Stomach (tissue), 8 donors: ENCODE measurements at regions not wholly inside any gene's neighbourhood (a gene's known extent, or its start where the extent isn't known, plus 50 kb on each side); places are given as distances from the start of the nearest gene placed in this dataset.

Source experiments
- DNase-seq, 2 donors: peaks; one replicate each; pipeline versions ENCODE4 v3.0.0 to v3.0.0-alpha.2; 2013 to 2019
- H3K27ac ChIP-seq, 5 donors: fragments of 200-600 bp in 4 of 5; sonication (generic) in 4 of 5; one replicate each; pipeline ENCODE4 v1.5.1; 2013 to 2019; ENCODE audit warnings: mild to moderate bottlenecking in 1 of 5, moderate library complexity in 1 of 5
- H3K27me3 ChIP-seq, 3 donors: fragments of 200-600 bp; sonication (generic); one replicate each; pipeline ENCODE4 v1.5.1; 2017 to 2019; ENCODE audit warnings: mixed run types in 1 of 3
- H3K36me3 ChIP-seq, 4 donors: fragments of 200-600 bp; sonication (generic); 1 replicate in 3 of 4; 2 replicates in 1 of 4; pipeline ENCODE4 v1.5.1; 2016 to 2019
- H3K4me1 ChIP-seq, 4 donors: fragments of 200-600 bp; sonication (generic); one replicate each; pipeline ENCODE4 v1.5.1; 2016 to 2019
- H3K4me3 ChIP-seq, 4 donors: fragments of 200-600 bp; sonication (generic) in 3 of 4; one replicate each; pipeline ENCODE4 v1.5.1; 2016 to 2019; ENCODE audit warnings: mild to moderate bottlenecking in 1 of 4
- H3K9me3 ChIP-seq, 4 donors: fragments of 200-600 bp; sonication (generic); one replicate each; pipeline ENCODE4 v1.5.1; 2016 to 2019
- CTCF ChIP-seq, 7 experiments: fragments of 450-650 bp in 4 of 7; fragments of 200-600 bp in 3 of 7; sonication (generic) in 3 of 7; IDR thresholded peaks; one replicate each; pipeline ENCODE4 v1.5.1; 2016 to 2019; ENCODE audit warnings: antibody characterized with exemption in 7 of 7, control low read depth in 2 of 7, mild to moderate bottlenecking in 1 of 7
- EP300 ChIP-seq: sonication (generic); formaldehyde crosslinking; IDR thresholded peaks from one replicate; pipeline ENCODE4 v1.6.1; 2017; ENCODE audit warnings: antibody characterized with exemption
- POLR2A ChIP-seq, 4 donors: fragments of 450-650 bp; IDR thresholded peaks; one replicate each; pipeline ENCODE4 v1.6.1; 2016; ENCODE audit warnings: antibody characterized with exemption in 4 of 4, control low read depth in 2 of 4, mild to moderate bottlenecking in 1 of 4, moderate library complexity in 1 of 4
- POLR2AphosphoS5 ChIP-seq, 3 donors: sonication (generic); formaldehyde crosslinking; IDR thresholded peaks; one replicate each; pipeline ENCODE4 v1.6.1; 2016; ENCODE audit warnings: antibody characterized with exemption in 3 of 3
- WGBS, 5 donors: extraction: QIAGEN DNeasy Blood & Tissue Kit in 3 of 5; methylation state at CpG; one replicate each; pipeline versions ENCODE4 v1.1.5 to v1.1.7; 2013 to 2018; 5-methylcytosine and 5-hydroxymethylcytosine counted together
- intact Hi-C: fragments of 100-400 bp; cut with DNase I; formaldehyde crosslinking; loops from one replicate; pipeline ENCODE4 v1.15.1; 2023; ENCODE audit warnings: low total_unique reads
- donor health status: healthy with polysubstance abuse.
- donor health status: Bipolar disorder and iron deficiency.
- donor health status: healthy.

GRCh38 chr12:93979189-93979588, 169.2 kb upstream of the PLXNC1 start:
- intact Hi-C loops, result no loop called here
- DNase-seq, result peak; percentile 35 to 67
- Histone ChIP-seq H3K4me3 (no peak overlapping the region), H3K9me3 (no peaks in the 10 kb centered on the region), H3K27ac (no peak overlapping the region), H3K36me3 (no peaks in the 10 kb centered on the region), H3K4me1 (peaks cover 0 to 7% (median 3%) of the 10 kb centered on the region in 4 donors), H3K27me3 (no peaks in the 10 kb centered on the region)
- 47 to 61% (median 58%) methylated on average over 2 of the region's 2 CpGs for WGBS, 5 donors
- no peak for TF ChIP-seq POLR2A (IDR thresholded peaks at IDR 0.05)
- TF ChIP-seq EP300, result no peak
- no peak for TF ChIP-seq POLR2AphosphoS5 (IDR thresholded peaks at IDR 0.05)
- peak in 4 of 7 experiments; percentile 31 to 62 (median 43) for TF ChIP-seq CTCF (IDR thresholded peaks at IDR 0.05)

- no peaks in the 10 kb centered on the region for H3K27me3 ChIP-seq
- no peaks in the 10 kb centered on the region for H3K36me3 ChIP-seq
- H3K4me1 ChIP-seq, result peaks cover 0 to 7% (median 3%) of the 10 kb centered on the region in 4 donors
- TF ChIP-seq POLR2A (IDR thresholded peaks at IDR 0.05) (no peak), EP300 (no peak), POLR2AphosphoS5 (IDR thresholded peaks at IDR 0.05) (no peak), CTCF (IDR thresholded peaks at IDR 0.05) (no peak)
- no peaks in the 10 kb centered on the region for H3K9me3 ChIP-seq
- no peak overlapping the region for H3K27ac ChIP-seq
- WGBS, 5 donors, result 76 to 90% (median 86%) methylated on average over 3 of the region's 3 CpGs
- H3K4me3 ChIP-seq, result no peak overlapping the region
- intact Hi-C loops, result no loop called here
- DNase-seq, result peak in 1 of 2 donors; percentile 45
These were observed 167.7 kb upstream of the PLXNC1 start for GRCh38 chr12:93980711-93981110.

GRCh38 chr12:93981411-93981810, 167.0 kb upstream of the PLXNC1 start:
- Histone ChIP-seq H3K27ac (no peak overlapping the region), H3K27me3 (no peaks in the 10 kb centered on the region)
- intact Hi-C loops, result no loop called here

GRCh38 chr12:93982771-93983315, 165.5 kb upstream of the PLXNC1 start:
- WGBS, 5 donors, result 31 to 37% (median 34%) methylated on average over 9 of the region's 9 CpGs
- no peak for TF ChIP-seq CTCF (IDR thresholded peaks at IDR 0.05)
- no peak for TF ChIP-seq POLR2AphosphoS5 (IDR thresholded peaks at IDR 0.05)
- no peak for TF ChIP-seq EP300
- no peak for TF ChIP-seq POLR2A (IDR thresholded peaks at IDR 0.05)
- H3K36me3 ChIP-seq, result no peaks in the 10 kb centered on the region
- H3K4me3 ChIP-seq, result no peak overlapping the region
- H3K27ac ChIP-seq, result no peak overlapping the region
- peaks cover 0 to 7% (median 3%) of the 10 kb centered on the region in 4 donors for H3K4me1 ChIP-seq
- intact Hi-C loops, result no loop called here
- H3K9me3 ChIP-seq, result no peaks in the 10 kb centered on the region
- H3K27me3 ChIP-seq, result no peaks in the 10 kb centered on the region
- DNase-seq, result peak in 1 of 2 donors; percentile 68

More at GRCh38 chr12:93981411-93981810, 167.0 kb upstream of the PLXNC1 start:
- Histone ChIP-seq H3K36me3 (no peaks in the 10 kb centered on the region), H3K9me3 (no peaks in the 10 kb centered on the region), H3K4me3 (no peak overlapping the region), H3K4me1 (peaks cover 0 to 7% (median 3%) of the 10 kb centered on the region in 4 donors)
- DNase-seq, result no peak
- TF ChIP-seq POLR2A (IDR thresholded peaks at IDR 0.05) (no peak), EP300 (no peak), POLR2AphosphoS5 (IDR thresholded peaks at IDR 0.05) (no peak), CTCF (IDR thresholded peaks at IDR 0.05) (no peak)
- 89 to 100% (median 96%) methylated on average over 2 of the region's 2 CpGs for WGBS, 5 donors
